HG02885 (cell line): ENCODE measurements at regions not wholly inside any gene's neighbourhood (a gene's known extent, or its start where the extent isn't known, plus 50 kb on each side); places are given as distances from the start of the nearest gene placed in this dataset.

Experiments
- ATAC-seq: cut with Tn5 transposase; IDR thresholded peaks from one replicate; pipeline ENCODE4 v1.9.1; 2021; ENCODE audit warnings: mild to moderate bottlenecking; ENCODE audit not compliant: unreplicated experiment, poor library complexity

GRCh38 chr3:21801631-21802030 lies 50.6 kb upstream of the ZNF385D start:
- no peak for ATAC-seq

GRCh38 chr3:21803604-21804003 lies 52.6 kb upstream of the ZNF385D start:
- ATAC-seq = no peak

- no peak for ATAC-seq
Observed at GRCh38 chr3:21804330-21804729, 53.3 kb upstream of the ZNF385D start.

- ATAC-seq = no peak
Observed at GRCh38 chr3:21806733-21807132, 55.7 kb upstream of the ZNF385D start.

- no peak for ATAC-seq
Observed at GRCh38 chr3:21825684-21826083, 74.7 kb upstream of the ZNF385D start.

- no peak for ATAC-seq
Observed at GRCh38 chr3:21826416-21826815, 75.4 kb upstream of the ZNF385D start.

- ATAC-seq = no peak
Observed at GRCh38 chr3:21830541-21830940, 79.5 kb upstream of the ZNF385D start.

GRCh38 chr3:21835264-21835663 lies 84.3 kb upstream of the ZNF385D start:
- no peak for ATAC-seq

GRCh38 chr3:21836227-21836626 lies 85.2 kb upstream of the ZNF385D start:
- no peak for ATAC-seq

- ATAC-seq = no peak
Observed at GRCh38 chr3:21839176-21839575, 88.2 kb upstream of the ZNF385D start.

GRCh38 chr3:21839592-21839991 lies 88.6 kb upstream of the ZNF385D start:
- peak; percentile 46 for ATAC-seq

- ATAC-seq = no peak
Observed at GRCh38 chr3:21847005-21847404, 96.0 kb upstream of the ZNF385D start.

GRCh38 chr3:21859124-21860081 lies 108.4 kb upstream of the ZNF385D start:
- ATAC-seq = no peak

GRCh38 chr3:21860082-21860475 lies 109.1 kb upstream of the ZNF385D start:
- ATAC-seq = no peak

- ATAC-seq = no peak
Observed at GRCh38 chr3:21860657-21861056, 109.6 kb upstream of the ZNF385D start.

- no peak for ATAC-seq
Observed at GRCh38 chr3:21876782-21877181, 125.8 kb upstream of the ZNF385D start.

- ATAC-seq = no peak
Observed at GRCh38 chr3:21877214-21877754, 126.3 kb upstream of the ZNF385D start.

- ATAC-seq = no peak
Observed at GRCh38 chr3:21879184-21879886, 128.3 kb upstream of the ZNF385D start.

GRCh38 chr3:21888656-21889055 lies 137.6 kb upstream of the ZNF385D start:
- no peak for ATAC-seq

- ATAC-seq = no peak
Observed at GRCh38 chr3:21889166-21889565, 138.2 kb upstream of the ZNF385D start.

GRCh38 chr3:21892104-21892503 lies 141.1 kb upstream of the ZNF385D start:
- no peak for ATAC-seq
